ENCODE measurements at regions not wholly inside any gene's neighbourhood (a gene's known extent, or its start where the extent isn't known, plus 50 kb on each side); places are given as distances from the start of the nearest gene placed in this dataset.

DNA sequence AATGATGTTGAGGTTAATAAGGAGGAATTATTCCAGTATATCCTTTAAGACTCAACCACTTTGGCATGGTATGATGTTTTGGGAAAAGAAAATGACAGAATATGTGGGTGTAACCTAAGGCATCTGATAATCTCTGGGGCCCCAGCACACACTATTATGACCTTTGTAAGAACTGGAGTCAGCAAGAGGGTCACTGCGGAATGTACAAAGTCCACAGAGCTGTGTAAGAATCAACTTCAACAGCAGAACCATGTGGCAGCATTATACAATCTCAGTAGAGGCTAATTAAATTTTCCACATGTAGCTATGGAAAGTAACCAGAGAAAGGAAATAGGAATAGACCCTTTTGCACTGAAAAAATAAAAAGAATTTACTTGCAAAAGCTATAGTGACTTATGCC is 445.1 kb upstream of the UBE2E3 start:
- Histone ChIP-seq H3K27me3 (ENCODE audit: control insufficient read depth, insufficient read depth, low read length) (no peaks in the 10 kb centered on the region), H2AFZ (replicated peaks; ENCODE audit: low read length, poor library complexity) (no peak overlapping the region), H3K9me1 (ENCODE audit: insufficient read depth, low read length) (no peaks in the 10 kb centered on the region), H2AK5ac (ENCODE audit: low read depth, low read length) (no peak overlapping the region), H2BK20ac (ENCODE audit: low read depth, low read length) (no peak overlapping the region), H3K79me1 (ENCODE audit: low read depth in 1 of 2, low read length in 2 of 2) (no peaks in the 10 kb centered on the region), H4K20me1 (ENCODE audit: insufficient read depth, low read length) (no peaks in the 10 kb centered on the region), H4K91ac (ENCODE audit: insufficient read depth, low read depth, low read length) (no peak overlapping the region), H3K27ac (ENCODE audit: insufficient read depth, low read length) (no peak overlapping the region), H3K4me1 (ENCODE audit: control insufficient read depth, insufficient read depth, low read length) (no peaks in the 10 kb centered on the region), H3K18ac (ENCODE audit: low read depth, low read length) (no peak overlapping the region), H2AK9ac (replicated peaks; ENCODE audit: low read depth, low read length, poor library complexity) (no peak overlapping the region), H2BK15ac (ENCODE audit: low read depth, low read length) (no peak overlapping the region), H3K4ac (ENCODE audit: low read depth, low read length) (no peak overlapping the region), H2BK120ac (ENCODE audit: low read depth, low read length) (no peak overlapping the region), H4K8ac (ENCODE audit: low read depth in 2 of 2, low read length in 2 of 2) (no peak overlapping the region), H3K9me3 (ENCODE audit: control insufficient read depth, insufficient read depth, low read length) (no peaks in the 10 kb centered on the region), H3K4me3 (ENCODE audit: insufficient read depth, low read depth, low read length) (no peak overlapping the region), H2BK5ac (ENCODE audit: low read depth, low read length, poor library complexity, severe bottlenecking) (no peak overlapping the region), H3K36me3 (ENCODE audit: control insufficient read depth, insufficient read depth, low read length) (no peaks in the 10 kb centered on the region), H3K4me2 (ENCODE audit: low read depth, low read length) (no peak overlapping the region), H3K23ac (ENCODE audit: low read depth, low read length) (no peak overlapping the region), H3K9ac (ENCODE audit: low read depth, low read length) (no peak overlapping the region), H4K5ac (ENCODE audit: low read depth, low read length) (no peak overlapping the region), H3K14ac (replicated peaks; ENCODE audit: low read depth, low read length) (no peak overlapping the region), H3K56ac (ENCODE audit: extremely low read depth, insufficient read depth, low read length) (no peak overlapping the region)
- dilution Hi-C loops (cut with HindIII; ENCODE audit: low sequenced_read_pairs, unreplicated experiment) (no loop called here), in situ Hi-C loops (cut with MboI; ENCODE audit: low sequenced_read_pairs) (no loop called here), intact Hi-C loops (cut with micrococcal nuclease) (no loop called here)
- ATAC-seq (ENCODE audit: low read depth) (no peak), DNase-seq (no peak)
- ChIA-PET CTCF (interaction anchor here (1.6 kb wide), 1 partner anchor 9 kb away, joined by 3 read pairs; no protein-coding TSS in a partner anchor), POLR2A (ENCODE audit: unreplicated experiment) (no interaction called here)
- no TSS peak for BruUV-seq (replicated peaks)
- no CpG with 5 or more reads among the region's 1 CpG for WGBS, 2 experiments (ENCODE audit: extremely low coverage in 2 of 2, insufficient read length in 1 of 2)
- no peak for TF ChIP-seq RAD21 (IDR thresholded peaks at IDR 0.05; ENCODE audit: low read length)
- TF ChIP-seq NFE2L2 (IDR thresholded peaks at IDR 0.05; ENCODE audit: low read depth, low read length), result no peak
- TF ChIP-seq CTCF (conservative IDR thresholded peaks at IDR 0.05; ENCODE audit: low read depth, low read length), result no peak
- TF ChIP-seq MAFK (IDR thresholded peaks at IDR 0.05; ENCODE audit: low read depth, low read length), result no peak
- TF ChIP-seq MXI1 (IDR thresholded peaks at IDR 0.05; ENCODE audit: borderline replicate concordance, low read depth, low read length), result no peak
- TF ChIP-seq USF2 (IDR thresholded peaks at IDR 0.05; ENCODE audit: low read depth, low read length), result no peak
- no peak for TF ChIP-seq FOS (IDR thresholded peaks at IDR 0.05; ENCODE audit: low read depth, low read length)
- no peak for TF ChIP-seq CHD1 (IDR thresholded peaks at IDR 0.05; ENCODE audit: low read depth, low read length)
- no peak for TF ChIP-seq POLR2A (IDR thresholded peaks at IDR 0.05; ENCODE audit: low read depth, low read length)
- TF ChIP-seq, protein P1, sequence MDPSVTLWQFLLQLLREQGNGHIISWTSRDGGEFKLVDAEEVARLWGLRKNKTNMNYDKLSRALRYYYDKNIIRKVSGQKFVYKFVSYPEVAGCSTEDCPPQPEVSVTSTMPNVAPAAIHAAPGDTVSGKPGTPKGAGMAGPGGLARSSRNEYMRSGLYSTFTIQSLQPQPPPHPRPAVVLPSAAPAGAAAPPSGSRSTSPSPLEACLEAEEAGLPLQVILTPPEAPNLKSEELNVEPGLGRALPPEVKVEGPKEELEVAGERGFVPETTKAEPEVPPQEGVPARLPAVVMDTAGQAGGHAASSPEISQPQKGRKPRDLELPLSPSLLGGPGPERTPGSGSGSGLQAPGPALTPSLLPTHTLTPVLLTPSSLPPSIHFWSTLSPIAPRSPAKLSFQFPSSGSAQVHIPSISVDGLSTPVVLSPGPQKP (IDR thresholded peaks at IDR 0.05; ENCODE audit: borderline replicate concordance, low read depth, low read length), result no peak
- no peak for TF ChIP-seq SMC3 (IDR thresholded peaks at IDR 0.05; ENCODE audit: low read depth, low read length)
- TF ChIP-seq RCOR1 (IDR thresholded peaks at IDR 0.05; ENCODE audit: insufficient replicate concordance, low read length), result no peak
- no peak for TF ChIP-seq CEBPB (IDR thresholded peaks at IDR 0.05; ENCODE audit: low read depth, low read length)
- TF ChIP-seq MAZ (IDR thresholded peaks at IDR 0.05; ENCODE audit: borderline replicate concordance, low read depth, low read length), result no peak
